Suprapubic skin (tissue), 4 donors: ENCODE measurements at regions not wholly inside any gene's neighbourhood (a gene's known extent, or its start where the extent isn't known, plus 50 kb on each side); places are given as distances from the start of the nearest gene placed in this dataset.

Experiments used
- CTCF ChIP-seq, 2 donors: fragments of 200-600 bp in 1 of 2; fragments of 450-650 bp in 1 of 2; sonication (generic) in 1 of 2; IDR thresholded peaks; one replicate each; pipeline ENCODE4 v1.5.1; 2016 to 2019; ENCODE audit warnings: antibody characterized with exemption in 2 of 2, mild to moderate bottlenecking in 1 of 2, moderate library complexity in 1 of 2
- EP300 ChIP-seq: sonication (generic); formaldehyde crosslinking; IDR thresholded peaks from one replicate; pipeline ENCODE4 v1.6.1; 2017; ENCODE audit warnings: antibody characterized with exemption
- POLR2A ChIP-seq, 2 donors: fragments of 450-650 bp; IDR thresholded peaks; one replicate each; pipeline ENCODE4 v1.6.1; 2017; ENCODE audit warnings: antibody characterized with exemption in 2 of 2, mild to moderate bottlenecking in 2 of 2, moderate library complexity in 2 of 2
- POLR2AphosphoS5 ChIP-seq, 3 donors: sonication (generic); formaldehyde crosslinking; IDR thresholded peaks; one replicate each; pipeline ENCODE4 v1.6.1; 2017; ENCODE audit warnings: antibody characterized with exemption in 3 of 3

- no peak for TF ChIP-seq CTCF (IDR thresholded peaks at IDR 0.05)
- no peak for TF ChIP-seq POLR2A (IDR thresholded peaks at IDR 0.05)
- no peak for TF ChIP-seq EP300
- TF ChIP-seq POLR2AphosphoS5 (IDR thresholded peaks at IDR 0.05): no peak
These were observed 202.8 kb upstream of the TSC22D1 start for GRCh38 chr13:44778761-44779484.
